Globus pallidus (tissue), 1 donor: ENCODE measurements at regions not wholly inside any gene's neighbourhood (a gene's known extent, or its start where the extent isn't known, plus 50 kb on each side); places are given as distances from the start of the nearest gene placed in this dataset.
A peak's percentile ranks its signal among the peaks of the same experiment; 100 is the strongest.

Experiments used
- DNase-seq: peaks from one replicate; pipeline ENCODE4 v3.0.0-alpha.2; 2015; ENCODE audit warnings: low spot score

DNA sequence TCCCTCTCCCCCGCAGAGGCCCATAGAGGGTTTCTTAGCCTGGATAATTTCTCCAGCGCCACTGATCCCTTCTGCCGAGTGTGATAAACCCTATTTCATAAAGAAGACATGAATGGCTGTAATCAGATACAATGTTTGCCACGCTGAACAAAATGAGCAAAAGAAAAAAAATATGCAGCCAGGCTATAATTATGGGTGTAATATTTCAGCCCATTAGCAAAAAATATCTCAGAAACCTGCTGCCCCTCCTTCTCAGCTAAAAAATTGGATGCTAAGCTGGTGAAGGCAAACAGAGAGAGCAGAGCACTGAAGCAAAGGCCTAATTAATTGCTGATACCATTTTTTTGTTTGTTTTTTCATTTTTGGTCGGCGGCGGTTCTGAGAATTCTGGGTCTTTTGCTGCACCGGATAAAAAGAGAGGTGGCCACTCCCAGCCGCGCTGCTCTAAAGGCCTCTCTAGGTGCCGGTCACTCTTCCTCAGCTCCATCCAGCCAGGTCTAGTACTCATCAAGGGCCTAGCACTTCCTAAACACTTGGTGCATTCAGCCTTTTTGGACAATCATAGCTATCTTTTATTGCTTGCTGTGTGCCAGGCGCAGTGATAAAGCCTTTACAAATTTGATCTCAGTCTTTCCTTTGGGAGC, 128.7 kb upstream of the TLE3 start:
- DNase-seq: no peak

DNA sequence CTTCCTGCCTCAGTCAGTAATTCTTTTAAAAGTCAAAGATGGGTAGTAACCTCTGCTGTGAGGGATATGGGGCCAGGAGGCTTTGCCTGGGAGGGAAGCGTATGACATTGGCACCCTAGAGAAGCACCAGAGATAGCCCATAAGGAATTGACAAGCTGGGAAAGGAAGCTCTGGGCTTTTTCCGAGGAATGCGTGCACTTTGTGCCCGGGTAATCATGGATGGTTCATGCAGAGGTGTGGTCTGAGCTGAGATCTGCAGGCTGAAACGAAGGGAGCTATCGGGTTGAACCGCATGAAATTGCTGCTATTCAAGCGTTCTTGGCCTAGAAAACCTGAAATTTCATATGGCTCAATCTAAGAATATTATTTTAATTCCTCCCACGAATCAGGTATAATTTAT, 127.7 kb upstream of the TLE3 start:
- no peak for DNase-seq

DNA sequence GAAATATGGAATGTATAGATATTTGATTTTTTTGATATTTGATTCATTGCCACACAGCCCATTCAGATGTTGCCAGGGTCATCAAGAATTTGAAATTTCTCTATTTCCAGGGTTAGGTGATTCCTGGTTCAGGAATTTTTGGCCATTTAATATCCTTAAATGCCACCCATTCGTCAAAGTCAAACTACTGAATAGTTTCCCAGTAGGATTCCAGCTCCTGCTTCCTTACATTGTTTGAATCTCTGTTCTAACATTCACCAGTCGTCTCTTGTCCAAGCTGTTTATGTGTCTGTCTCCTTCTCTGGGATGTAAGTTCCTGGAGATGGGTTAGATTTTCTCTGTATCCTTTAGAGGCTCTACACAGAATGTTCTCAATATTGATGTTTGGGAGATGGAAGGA, 124.9 kb upstream of the TLE3 start:
- no peak for DNase-seq

DNA sequence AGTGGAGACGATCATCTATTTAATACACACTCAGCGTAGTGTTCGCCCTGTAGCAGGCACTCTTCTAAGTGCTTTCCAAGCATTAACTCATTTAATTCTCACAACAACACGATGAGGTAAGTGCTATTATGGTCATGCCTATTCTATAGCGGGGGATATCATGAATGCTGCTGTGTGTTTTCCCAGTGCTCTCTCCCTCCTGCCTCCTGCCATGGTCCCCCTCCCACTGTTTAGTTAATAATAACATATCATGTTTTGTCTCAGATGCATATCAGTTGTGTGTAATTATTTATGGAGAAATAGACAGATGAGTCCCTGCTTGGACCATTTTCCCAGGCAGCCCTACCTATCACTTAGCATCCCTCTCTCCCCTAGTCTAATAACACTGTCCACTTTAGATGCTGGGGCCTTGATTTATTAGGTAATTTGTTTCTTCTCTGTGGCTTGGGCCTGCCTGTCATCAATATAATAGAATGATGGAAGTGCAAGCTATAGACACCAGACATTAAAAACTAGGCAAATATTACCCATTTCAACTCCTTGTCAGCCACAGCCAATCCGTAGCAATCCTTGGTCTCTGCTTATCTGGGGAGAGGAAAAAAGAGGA, 122.9 kb upstream of the TLE3 start:
- no peak for DNase-seq

DNA sequence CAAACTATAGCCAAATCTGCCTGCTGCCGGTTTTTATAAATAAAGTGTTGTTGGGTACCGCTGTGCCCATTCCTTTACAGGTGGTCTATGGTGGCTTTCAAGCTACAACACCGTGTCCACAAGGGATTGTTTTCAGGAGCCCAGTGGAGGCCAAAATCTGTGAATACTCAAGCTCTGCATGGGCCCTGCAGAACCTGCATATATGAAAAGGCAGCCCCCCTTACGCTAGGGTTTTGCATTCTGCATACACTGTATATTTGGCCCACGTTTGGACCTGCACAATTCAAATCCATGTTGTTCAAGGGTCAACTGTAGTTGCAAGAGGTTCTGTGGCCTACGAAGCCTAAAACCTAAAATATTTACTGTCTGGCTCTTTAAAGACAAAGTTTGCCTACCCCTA, 122.2 kb upstream of the TLE3 start:
- no peak for DNase-seq

DNA sequence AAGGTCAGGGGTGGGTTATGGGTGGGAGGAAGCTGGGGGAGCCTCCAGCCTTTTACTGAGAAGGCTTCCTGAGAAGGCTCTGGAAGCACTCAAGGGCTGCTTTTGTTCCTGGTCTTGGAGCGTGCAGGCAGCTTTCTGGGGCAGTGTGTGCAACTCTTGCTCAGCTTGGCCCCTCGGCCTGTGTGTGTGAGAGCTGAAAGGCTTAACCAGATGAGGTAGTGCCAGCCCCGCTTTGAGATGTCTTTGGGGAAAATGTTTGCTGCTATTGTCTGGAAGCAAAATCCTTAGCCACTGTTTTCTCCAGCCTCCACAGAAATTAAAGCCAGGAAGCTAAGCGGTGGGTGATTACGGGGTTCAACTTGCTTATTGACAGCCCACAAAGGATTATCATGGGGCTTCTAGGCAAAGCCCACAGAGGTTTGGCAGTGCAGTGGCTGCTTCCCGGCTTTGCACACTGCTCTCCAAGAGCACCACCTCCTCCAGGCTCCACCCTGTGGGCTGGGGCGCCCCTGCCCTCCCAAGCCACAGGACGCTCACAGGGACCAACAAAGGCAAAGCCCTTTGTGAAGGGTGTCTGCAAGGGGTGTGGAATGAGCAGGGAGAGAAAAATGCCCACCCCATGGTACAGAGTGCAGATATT, 121.7 kb upstream of the TLE3 start:
- peak; percentile 30 for DNase-seq

DNA sequence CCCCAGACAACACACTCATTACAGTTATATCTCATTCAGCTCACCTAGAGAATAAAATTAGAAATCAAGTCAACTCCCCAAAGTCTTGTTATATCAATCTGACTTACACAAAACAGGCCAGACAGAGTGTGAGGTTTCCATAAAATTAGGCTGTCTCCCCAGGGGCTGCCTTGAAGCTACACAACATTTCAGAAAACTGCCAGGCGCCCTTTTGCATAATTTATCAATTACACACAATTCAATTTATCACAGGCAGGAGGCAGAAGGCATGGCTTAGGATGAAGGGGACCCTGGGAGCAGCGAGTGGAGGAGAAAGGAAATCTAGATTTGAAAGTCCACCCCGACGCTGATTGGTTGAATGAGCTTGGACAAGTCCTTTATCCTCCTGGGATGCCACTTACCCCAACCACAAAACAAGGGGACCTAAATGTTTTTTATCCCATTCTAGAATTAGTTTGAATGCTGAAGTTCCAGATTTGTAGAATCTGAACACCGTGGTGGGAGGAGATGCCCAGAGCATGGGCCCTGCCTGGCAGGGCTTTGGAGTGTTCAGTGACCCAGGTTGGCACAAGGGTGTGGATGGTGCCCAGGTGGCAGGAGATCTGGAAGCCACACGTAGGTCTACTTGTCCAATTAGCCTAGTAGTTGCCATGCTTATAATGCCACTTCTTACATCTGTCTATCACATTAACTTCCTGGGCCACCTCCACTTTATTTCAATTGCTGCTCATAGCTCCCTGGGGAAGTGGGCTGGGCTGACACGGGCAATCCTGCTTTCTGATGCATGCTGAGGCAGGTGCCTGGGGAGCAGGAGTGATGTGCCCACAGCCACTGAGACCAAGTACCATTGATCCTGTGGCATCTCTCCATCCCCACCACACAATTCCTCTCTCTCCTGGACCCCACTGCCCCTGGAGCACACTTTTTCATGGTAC, 119.8 kb upstream of the TLE3 start:
- DNase-seq: no peak

DNA sequence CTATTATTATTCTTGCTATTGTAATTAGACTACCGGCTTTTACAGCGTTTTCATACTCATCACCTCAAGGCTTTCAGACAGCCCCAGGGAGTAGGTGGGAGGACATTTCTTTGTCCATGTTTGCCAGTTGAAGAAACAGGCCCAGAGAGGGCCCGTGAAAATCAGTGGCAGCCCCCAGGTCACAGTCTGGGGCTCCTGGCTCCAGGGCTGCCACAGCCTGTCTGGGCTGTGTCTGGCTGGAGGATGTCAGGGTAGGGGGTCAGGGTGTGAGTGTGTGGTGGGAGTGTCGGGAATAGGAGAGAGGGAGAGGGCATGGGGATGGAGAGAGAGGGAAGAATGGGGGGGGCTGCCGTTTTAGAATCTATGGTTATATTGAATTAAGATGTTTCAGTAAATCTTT, 118.2 kb upstream of the TLE3 start:
- no peak for DNase-seq

DNA sequence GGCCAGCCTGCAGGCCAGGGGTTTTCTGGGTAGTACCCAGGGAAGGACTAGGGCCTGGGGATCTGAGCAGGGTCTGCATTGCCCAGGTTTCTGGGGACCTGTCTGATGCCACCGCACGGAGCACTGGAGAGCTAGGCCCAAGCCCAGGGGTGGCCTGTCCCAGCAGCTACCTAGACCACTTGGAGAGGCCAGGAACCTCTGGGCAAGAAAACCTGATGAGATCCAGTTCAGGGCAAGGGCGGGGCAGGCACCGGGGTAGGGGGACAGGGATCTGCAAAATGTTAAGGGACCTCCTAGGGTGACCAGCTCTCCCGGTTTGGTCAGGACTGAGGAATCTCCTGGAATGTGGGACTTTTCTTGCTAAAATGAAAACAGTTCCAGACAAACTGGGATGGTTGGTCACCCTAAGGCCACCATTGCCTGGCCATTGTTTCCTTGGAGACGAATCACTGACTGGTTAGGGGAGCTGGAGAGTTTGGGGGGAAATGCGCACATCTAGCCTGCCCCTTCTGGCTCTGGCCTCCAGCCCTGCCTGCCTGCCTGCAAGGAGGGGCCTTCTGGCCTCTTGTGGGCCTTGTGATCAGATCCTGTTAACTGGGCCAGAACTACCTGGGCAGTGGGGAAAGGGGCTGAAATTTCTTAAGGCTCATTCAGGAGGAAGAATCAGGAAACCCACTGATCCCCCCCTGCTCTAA, 117.4 kb upstream of the TLE3 start:
- no peak for DNase-seq

DNA sequence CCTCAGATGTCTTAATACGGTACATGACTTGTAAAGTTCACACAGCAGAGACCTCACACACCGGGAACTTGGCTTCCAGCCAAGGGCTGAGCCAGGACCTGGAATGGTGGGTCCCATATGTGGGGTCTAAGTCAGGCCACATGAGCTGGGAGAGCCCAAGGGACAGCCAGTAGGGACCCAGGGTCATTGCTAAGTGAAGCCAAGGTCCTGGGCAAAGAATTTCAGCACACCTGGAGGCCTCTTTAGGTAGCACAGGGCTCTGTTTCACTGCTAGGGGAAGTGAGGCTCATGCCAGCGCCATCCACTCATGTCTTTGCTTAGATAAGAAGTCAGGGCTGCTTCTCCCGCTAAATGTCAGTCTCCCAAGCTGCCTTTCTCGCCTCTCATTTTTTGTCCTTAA, 116.6 kb upstream of the TLE3 start:
- DNase-seq: no peak

DNA sequence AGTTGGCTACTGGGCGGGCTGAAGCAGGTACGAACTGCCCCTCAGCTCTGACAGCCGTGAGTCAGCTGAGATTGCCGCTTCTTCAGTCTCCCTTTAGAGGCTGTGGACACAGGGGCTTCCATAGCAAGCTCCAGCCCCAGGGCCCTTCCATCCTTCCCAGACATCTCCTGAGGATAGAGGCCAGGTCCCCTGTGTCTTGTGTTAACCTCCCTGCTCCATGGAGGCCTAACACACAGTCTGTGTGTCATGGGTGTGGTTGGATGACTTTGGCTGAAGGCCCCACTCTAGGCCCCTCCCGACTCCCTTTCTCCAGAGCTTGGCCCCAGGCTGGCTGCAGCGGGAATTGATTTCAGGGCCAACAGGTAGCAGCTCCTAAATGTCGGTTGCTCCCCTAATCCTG, 116.1 kb upstream of the TLE3 start:
- DNase-seq: no peak

DNA sequence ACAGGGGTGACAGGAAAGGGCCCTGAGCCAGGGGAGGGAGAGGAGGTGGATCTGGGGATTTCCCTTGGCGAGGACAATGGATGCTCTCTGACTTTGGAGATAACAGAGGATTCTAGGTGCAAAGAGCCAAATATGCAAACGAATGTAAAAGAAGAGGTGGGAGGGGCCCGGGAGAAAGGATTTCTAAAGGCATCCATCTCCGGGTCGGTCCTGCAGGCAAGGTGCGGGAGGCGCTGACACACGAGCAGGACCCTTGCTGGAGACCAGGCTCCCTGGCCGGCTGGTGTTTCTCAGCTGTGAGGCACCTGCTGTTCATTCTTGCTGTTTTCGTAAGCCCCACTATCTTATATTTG, 115.2 kb upstream of the TLE3 start:
- no peak for DNase-seq

DNA sequence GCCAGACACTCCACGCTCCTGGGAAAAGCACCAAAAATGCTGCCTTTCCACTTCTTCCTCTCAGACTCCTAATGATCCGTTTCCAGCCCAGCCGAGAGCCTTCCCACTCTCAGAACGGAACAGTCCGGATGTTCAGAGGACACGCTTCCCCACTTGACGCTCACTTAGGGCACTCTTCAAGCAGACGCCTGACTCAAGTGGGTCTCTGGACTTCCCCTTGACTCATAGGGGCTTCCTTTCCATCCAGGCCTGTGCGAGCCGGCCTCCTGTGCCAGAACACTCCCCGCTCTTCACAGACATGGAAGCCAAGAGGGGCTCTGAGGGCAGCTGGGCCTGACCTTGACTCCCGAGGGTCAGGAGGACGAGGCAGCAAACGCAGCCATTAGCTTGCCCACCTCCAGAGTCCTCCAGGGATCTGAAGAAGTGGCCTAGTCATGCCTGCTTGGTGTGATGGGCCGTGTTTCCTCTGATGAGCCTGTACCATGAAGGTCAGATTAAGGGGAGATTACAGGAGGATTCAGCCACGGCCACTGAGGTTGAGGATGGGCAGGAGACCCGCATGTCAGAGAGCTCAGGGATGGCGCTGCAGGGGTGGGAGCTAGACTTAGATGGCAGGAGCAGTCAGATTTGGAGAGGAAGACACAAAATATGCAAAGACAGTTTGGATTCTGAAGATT, 114.7 kb upstream of the TLE3 start:
- DNase-seq: no peak

DNA sequence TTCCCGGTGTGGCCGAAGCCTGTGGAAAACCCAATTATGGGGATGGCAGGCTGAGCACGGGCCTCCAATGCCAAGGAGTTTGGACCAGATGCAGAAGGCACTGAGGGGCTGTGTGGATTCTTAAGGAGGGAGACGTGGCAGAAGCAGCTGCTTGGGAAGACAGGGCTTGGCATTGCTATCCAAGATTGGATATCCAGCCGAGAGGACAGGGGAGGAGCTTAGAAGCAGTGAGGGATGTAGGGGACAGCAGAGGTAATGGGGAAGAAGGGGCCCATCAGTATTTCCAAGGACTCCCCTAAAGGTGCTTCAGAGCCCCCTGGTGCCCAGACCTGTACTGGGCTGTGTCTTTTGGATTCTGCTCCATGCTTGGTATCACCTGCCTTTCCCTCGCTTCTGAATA, 112.8 kb upstream of the TLE3 start:
- DNase-seq: no peak

DNA sequence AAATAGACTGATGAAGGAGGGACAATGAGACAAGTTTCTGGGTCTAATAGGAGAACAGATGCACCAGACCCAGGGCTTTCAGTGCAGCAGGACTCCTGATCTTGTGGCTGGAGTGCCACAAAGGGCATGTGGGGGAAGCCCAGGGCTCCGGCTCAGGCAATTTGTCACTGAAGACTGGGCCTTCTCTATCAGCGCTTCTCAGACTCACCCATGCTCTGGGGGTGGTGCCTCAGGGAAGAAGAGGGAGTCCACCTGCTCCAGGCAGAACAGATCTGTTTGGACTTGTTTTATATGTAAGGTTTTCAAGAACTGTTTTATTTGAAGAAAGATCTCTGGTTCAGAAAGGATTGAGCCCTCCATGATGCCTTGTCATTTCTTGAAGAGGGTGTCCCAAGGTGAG, 112.4 kb upstream of the TLE3 start:
- no peak for DNase-seq

DNA sequence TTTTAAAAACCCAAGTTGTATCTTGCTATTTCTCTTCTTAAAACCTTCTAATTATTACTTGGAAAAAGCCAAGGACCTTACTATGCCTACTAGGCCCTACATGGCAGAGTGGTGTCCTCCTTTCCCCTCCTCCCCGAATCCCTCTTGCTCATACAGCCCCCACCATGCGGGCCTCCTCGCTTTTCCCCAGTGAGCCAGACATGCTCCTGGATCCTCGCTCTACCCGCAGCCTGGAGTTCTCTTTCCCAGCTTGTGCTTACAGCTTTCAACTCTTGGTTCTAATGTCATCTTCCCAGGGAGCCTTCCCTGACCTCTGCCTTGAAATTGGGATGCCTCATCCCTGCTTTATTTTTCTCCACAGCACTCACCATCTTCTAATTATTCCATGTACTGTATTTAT, 111.8 kb upstream of the TLE3 start:
- no peak for DNase-seq

DNA sequence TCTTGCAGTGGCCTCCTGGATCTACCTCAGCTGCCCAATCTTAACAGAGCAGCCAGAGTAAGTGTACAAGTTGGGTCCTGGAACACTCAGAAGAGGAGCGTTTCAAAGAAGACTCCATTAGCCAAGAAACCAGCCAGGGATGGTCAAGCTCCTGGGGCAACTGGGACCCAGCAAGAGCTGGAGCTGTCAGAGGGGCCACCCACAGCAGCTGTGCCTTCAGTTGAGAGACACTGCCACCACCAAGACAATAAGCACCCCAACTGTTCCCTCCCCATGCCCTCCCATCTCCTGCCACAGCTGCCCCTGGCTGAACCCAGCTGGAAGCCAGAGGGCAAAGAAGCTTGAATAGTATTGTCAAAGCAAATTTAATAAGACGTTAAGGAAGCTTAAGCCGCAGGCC, 110.6 kb upstream of the TLE3 start:
- no peak for DNase-seq

DNA sequence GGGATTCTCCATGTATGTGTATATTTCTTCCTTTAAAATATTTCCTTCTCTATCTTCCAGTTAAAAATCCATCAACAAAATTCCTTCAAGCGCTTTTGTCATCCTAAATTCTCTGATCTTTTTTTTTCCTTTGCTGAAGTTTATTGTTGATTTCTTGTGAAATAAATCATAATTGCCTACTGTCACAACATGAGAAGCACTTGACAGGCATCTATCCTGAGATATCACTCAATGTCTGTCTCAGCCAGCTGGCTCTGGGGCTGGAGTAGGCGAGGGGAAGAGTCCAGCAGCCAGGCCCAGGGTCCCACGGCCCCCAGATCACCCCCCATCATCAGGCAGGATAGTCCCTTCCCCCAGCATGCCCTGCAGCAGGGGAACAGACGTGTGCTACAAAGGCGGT, 109.0 kb upstream of the TLE3 start:
- DNase-seq: no peak

DNA sequence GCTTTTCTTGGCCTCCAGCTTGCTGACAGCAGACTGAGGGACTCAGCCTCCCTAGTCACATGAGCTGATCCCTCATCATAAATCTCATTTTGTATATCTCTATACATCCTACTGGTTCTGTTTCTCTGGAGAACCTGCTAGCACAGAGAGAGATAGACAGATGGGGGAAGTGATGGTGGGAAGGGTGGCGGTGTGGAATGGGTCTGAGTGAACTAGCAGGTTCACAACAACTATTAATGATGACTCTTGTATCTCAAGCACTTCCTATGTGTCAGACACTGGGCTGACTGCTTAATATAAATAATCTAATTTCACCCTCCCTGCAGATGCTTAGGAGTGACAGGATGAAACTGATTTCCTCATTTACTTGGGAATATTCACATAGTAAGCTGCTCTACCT, 106.9 kb upstream of the TLE3 start:
- DNase-seq: no peak

DNA sequence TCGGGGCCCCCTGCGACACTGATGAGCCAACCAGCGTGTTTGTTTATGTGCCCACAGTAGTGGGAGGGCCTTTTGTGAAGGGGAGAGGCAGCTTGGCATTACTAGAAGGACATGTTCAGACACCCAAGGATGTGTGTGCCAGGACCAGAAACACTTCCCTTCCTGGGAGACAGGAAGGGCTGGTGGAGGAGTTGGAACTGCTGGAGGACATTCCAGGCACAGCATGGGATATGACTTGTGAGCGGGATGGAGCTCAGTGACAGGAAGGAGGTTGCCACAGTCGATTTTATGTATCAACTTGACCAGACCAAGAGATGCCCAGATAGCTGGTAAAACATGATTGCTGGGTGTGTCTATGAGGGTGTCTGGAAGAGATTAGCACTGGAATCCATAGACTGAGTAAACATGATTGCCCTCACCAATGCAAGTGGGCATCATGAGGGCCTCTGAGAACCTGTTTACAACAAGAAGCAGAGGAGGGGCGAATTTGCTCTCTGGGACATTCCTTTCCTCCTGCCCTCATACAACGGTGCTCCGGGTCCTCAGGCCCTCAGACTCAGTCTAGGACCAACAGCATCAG, 106.4 kb upstream of the TLE3 start:
- DNase-seq: no peak

DNA sequence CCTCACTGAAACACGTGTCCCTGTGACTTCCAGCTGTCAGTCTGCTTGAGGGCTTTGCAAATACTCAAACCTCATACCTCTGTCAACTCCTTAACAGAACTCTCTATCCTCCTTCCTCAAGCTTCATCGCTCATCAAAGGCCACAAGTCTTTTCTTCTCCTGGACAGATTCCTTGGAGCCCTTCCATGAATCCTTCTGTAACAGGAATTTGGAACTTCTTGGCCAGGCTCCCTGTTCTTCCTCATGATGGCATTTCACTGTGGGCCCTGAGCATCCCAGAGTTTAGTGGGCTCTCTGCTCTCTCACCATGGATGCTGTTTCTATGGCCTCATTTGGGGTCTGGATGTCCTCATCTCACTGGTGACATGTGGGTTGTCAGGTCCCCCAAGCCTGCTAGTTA, 105.0 kb upstream of the TLE3 start:
- DNase-seq: no peak

DNA sequence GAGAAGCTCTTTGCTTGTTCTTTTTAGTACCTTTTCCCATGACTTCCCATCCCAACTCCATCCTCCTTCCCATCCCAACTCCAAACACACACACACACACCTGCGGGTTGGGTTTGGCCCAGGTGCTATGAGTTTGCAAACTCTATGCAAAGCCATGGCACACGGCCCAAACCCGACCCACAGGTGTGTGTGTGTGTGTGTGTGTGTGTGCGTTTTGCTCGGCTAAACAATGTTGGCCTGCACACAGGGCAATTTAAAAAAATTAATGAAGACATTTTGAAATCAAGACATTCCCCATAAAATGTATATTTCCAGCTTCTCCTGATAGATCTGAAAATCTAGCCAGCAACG, 103.7 kb upstream of the TLE3 start:
- no peak for DNase-seq
